GM12892 (cell line): ENCODE measurements at regions not wholly inside any gene's neighbourhood (a gene's known extent, or its start where the extent isn't known, plus 50 kb on each side); places are given as distances from the start of the nearest gene placed in this dataset.
"Not testable (repeated sequence)": the region's sequence is repeated elsewhere in the genome, so short reads cannot be mapped to it uniquely, and the experiment has no call there.

Source experiments
- DNase-seq: peaks from one replicate; pipeline ENCODE4 v3.0.0; 2011; ENCODE audit not compliant: insufficient read length
- FAIRE-seq: peaks from 2 replicates; lab custom pipeline; 2011; peaks lifted over from hg19 to GRCh38; lab: Jason Lieb, UNC
- POLR2A ChIP-seq: IDR thresholded peaks from 2 replicates; pipeline ENCODE4 v1.6.1; 2011; ENCODE audit warnings: low read depth, low read length, control low read depth
- POLR2AphosphoS5 ChIP-seq: IDR thresholded peaks from 2 replicates; pipeline ENCODE4 v1.6.1; 2011; ENCODE audit warnings: low read depth, low read length, control low read depth
- TAF1 ChIP-seq: IDR thresholded peaks from 2 replicates; pipeline ENCODE4 v1.6.1; 2011; ENCODE audit warnings: low read depth, mild to moderate bottlenecking, control low read depth, low read length, borderline replicate concordance

DNA sequence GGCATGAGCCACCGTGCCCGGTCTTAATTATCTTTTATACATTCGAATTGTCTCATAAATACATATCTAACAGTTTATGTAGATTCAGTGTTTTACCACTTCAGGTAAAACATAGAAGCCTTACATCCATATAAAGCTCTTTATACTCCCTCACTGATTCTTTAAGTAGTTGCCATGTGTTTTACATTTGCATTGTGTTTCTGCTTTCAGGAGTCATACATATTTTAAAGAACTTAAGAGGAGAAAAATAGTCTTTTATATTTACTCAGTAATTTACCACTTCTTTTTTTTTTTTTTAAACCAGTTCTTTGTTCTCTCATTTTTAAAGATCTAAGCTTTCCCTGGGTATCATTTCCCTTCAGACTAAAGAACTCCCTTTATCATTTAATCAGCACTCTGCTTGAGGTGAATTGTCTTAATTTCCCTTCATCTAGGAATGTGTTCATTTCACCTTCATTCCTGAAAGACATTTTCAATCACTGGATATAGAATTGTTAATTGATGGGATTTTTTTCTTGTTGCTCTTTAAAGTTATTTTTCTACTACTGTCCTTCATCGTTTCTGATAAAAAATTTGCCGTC, 127.1 kb upstream of the XIST start:
- no peak for TF ChIP-seq POLR2AphosphoS5
- TF ChIP-seq TAF1 = no peak
- TF ChIP-seq POLR2A = no peak
- FAIRE-seq (no peak), DNase-seq (no peak)

GRCh38 chrX:73977542-73978169, 125.1 kb upstream of the XIST start:
- TF ChIP-seq TAF1 (no peak), POLR2A (no peak)
- DNase-seq (no peak), FAIRE-seq (peak; percentile 72)

DNA sequence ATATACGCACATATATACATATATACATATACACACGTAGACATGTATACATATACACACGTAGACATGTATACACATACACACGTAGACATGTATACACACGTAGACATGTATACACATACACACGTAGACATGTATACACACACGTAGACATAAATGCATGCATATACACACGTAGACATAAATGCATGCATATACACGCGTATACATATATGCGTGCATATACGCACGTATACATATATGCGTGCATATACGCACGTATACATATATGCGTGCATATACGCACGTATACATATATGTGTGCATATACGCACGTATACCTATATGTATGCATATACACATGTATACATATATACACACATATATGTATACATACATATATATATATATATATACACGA, 114.9 kb upstream of the XIST start:
- peak; percentile 89 for FAIRE-seq
- not testable (repeated sequence) for DNase-seq

GRCh38 chrX:73965833-73966232, 113.3 kb upstream of the XIST start:
- TF ChIP-seq POLR2A (no peak), POLR2AphosphoS5 (no peak), TAF1 (no peak)
- DNase-seq (no peak), FAIRE-seq (no peak)

DNA sequence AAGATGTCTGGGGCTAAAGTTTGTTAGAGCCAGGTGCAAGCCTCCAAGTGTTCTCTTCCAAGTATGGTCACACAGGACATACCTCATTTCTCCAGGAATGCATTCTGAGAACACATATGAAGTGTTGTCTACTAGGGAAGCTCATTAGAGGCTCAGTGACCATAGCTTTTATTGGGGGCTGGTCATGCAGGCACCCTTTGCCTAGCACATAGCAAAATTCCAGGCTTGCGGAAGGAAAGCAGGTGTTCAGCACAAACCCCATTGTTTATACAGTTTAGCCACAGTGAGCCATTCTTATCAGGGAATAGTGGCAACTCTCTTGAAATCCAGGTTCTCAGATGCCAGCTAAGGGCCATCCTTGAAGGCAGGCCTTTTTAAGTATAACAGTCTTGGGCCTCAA, 112.1 kb upstream of the XIST start:
- no peak for TF ChIP-seq POLR2AphosphoS5
- no peak for TF ChIP-seq POLR2A
- no peak for TF ChIP-seq TAF1
- DNase-seq (no peak), FAIRE-seq (no peak)

DNA sequence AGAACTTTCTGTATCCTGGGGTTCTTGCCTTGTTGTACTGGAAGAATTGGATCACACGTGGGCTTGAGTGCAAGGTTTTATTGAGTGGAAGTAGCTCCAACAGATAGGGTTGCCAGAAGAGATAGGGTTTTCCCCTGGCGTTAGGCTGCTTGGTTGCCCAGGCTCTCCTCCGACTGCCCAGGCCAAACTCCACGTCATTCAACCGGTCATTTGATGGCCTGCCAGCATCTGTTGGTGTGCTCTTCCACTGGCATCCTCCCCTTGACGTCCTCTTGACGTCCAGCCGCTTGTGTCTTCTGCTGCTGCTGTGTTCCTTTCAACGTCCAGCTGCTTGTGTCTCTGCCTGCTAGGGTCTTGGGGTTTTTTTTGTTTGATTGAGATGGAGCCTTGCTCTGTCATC, 111.2 kb upstream of the XIST start:
- no peak for FAIRE-seq
- no peak for TF ChIP-seq POLR2A
- TF ChIP-seq TAF1 = no peak

DNA sequence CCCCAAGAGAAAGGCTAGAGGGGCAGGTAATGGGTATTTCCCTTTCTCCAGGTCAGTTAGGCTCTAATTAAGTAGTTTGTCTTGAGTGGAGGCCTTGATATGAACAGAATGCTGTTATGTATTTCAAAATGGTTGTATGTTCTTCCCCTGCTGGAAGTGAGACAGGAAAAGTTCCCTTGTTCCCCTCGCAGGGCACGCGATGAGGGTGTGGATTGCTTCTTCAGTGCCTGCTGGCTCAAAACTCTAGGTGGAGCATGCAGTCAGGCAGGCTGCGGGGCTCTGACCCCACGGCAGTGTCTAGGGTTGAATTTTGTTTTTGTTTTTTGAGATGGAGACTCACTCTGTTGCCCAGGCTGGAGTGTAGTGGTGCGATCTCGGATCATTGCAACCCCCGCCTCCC, 110.4 kb upstream of the XIST start:
- FAIRE-seq (no peak), DNase-seq (no peak)
- TF ChIP-seq POLR2AphosphoS5 (no peak), POLR2A (no peak)

More for the DNA sequence above, 111.2 kb upstream of the XIST start:
- DNase-seq = no peak

GRCh38 chrX:73961867-73962266, 109.4 kb upstream of the XIST start:
- not testable (repeated sequence) for FAIRE-seq, DNase-seq

GRCh38 chrX:73944563-73944908, 92.0 kb upstream of the XIST start:
- FAIRE-seq = no peak
- DNase-seq = peak; percentile 10

GRCh38 chrX:73943693-73944562, 91.4 kb upstream of the XIST start:
- FAIRE-seq (peak; percentile 100), DNase-seq (peak; percentile 78)
- TF ChIP-seq POLR2A (peak; percentile 94), POLR2AphosphoS5 (peak; percentile 94), TAF1 (peak; percentile 91)

More at GRCh38 chrX:73944563-73944908, 92.0 kb upstream of the XIST start:
- TF ChIP-seq POLR2A (no peak), TAF1 (no peak), POLR2AphosphoS5 (no peak)

GRCh38 chrX:73940893-73941470, 88.5 kb upstream of the XIST start:
- TF ChIP-seq POLR2A (no peak), POLR2AphosphoS5 (no peak), TAF1 (no peak)
- FAIRE-seq (no peak), DNase-seq (no peak)

GRCh38 chrX:73937843-73938242, 85.3 kb upstream of the XIST start:
- FAIRE-seq, DNase-seq: not testable (repeated sequence)
